ENCODE measurements at regions not wholly inside any gene's neighbourhood (a gene's known extent, or its start where the extent isn't known, plus 50 kb on each side); places are given as distances from the start of the nearest gene placed in this dataset.

DNA sequence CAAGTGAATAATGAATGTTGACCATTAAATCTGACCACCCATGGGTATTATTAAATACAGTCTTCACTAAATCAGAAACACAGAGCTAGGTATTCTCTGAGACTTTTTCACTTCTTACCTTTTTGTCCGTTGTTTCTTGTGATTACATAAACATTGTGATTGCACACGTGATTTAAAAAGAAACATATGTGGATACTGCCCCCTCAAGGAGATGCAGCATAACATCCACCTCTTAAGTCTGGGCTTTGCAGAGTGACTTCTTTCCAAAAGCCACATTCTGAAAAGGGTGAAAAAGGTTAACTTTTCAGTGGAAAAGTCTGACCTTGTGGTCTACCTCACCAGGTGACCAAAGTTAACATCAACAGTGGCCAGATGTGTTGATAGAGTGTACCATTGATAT, 185.5 kb upstream of the FAR2 start:
- TF ChIP-seq GABPA (IDR thresholded peaks at IDR 0.05; ENCODE audit: low read depth) (no peak), SPI1 (IDR thresholded peaks at IDR 0.05; ENCODE audit: borderline replicate concordance, low read depth) (no peak), POLR2AphosphoS5 (IDR thresholded peaks at IDR 0.05; ENCODE audit: low read depth) (no peak)
- TF ChIP-seq, protein P1, sequence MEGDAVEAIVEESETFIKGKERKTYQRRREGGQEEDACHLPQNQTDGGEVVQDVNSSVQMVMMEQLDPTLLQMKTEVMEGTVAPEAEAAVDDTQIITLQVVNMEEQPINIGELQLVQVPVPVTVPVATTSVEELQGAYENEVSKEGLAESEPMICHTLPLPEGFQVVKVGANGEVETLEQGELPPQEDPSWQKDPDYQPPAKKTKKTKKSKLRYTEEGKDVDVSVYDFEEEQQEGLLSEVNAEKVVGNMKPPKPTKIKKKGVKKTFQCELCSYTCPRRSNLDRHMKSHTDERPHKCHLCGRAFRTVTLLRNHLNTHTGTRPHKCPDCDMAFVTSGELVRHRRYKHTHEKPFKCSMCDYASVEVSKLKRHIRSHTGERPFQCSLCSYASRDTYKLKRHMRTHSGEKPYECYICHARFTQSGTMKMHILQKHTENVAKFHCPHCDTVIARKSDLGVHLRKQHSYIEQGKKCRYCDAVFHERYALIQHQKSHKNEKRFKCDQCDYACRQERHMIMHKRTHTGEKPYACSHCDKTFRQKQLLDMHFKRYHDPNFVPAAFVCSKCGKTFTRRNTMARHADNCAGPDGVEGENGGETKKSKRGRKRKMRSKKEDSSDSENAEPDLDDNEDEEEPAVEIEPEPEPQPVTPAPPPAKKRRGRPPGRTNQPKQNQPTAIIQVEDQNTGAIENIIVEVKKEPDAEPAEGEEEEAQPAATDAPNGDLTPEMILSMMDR (IDR thresholded peaks at IDR 0.05; ENCODE audit: insufficient read depth, low read length) = no peak
- TF ChIP-seq, protein P2, sequence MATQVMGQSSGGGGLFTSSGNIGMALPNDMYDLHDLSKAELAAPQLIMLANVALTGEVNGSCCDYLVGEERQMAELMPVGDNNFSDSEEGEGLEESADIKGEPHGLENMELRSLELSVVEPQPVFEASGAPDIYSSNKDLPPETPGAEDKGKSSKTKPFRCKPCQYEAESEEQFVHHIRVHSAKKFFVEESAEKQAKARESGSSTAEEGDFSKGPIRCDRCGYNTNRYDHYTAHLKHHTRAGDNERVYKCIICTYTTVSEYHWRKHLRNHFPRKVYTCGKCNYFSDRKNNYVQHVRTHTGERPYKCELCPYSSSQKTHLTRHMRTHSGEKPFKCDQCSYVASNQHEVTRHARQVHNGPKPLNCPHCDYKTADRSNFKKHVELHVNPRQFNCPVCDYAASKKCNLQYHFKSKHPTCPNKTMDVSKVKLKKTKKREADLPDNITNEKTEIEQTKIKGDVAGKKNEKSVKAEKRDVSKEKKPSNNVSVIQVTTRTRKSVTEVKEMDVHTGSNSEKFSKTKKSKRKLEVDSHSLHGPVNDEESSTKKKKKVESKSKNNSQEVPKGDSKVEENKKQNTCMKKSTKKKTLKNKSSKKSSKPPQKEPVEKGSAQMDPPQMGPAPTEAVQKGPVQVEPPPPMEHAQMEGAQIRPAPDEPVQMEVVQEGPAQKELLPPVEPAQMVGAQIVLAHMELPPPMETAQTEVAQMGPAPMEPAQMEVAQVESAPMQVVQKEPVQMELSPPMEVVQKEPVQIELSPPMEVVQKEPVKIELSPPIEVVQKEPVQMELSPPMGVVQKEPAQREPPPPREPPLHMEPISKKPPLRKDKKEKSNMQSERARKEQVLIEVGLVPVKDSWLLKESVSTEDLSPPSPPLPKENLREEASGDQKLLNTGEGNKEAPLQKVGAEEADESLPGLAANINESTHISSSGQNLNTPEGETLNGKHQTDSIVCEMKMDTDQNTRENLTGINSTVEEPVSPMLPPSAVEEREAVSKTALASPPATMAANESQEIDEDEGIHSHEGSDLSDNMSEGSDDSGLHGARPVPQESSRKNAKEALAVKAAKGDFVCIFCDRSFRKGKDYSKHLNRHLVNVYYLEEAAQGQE (IDR thresholded peaks at IDR 0.05; ENCODE audit: insufficient replicate concordance, low read depth) = no peak
- DNase-seq (ENCODE audit: low read depth in 1 of 2, low spot score in 1 of 2) = no peak
- H3K27me3 ChIP-seq (ENCODE audit: insufficient read depth, poor library complexity, severe bottlenecking) = no peaks in the 10 kb centered on the region
- no peak overlapping the region for H3K4me3 ChIP-seq (replicated peaks; ENCODE audit: insufficient read depth, low read length)
- H3K27ac ChIP-seq (replicated peaks) = no peak overlapping the region

DNA sequence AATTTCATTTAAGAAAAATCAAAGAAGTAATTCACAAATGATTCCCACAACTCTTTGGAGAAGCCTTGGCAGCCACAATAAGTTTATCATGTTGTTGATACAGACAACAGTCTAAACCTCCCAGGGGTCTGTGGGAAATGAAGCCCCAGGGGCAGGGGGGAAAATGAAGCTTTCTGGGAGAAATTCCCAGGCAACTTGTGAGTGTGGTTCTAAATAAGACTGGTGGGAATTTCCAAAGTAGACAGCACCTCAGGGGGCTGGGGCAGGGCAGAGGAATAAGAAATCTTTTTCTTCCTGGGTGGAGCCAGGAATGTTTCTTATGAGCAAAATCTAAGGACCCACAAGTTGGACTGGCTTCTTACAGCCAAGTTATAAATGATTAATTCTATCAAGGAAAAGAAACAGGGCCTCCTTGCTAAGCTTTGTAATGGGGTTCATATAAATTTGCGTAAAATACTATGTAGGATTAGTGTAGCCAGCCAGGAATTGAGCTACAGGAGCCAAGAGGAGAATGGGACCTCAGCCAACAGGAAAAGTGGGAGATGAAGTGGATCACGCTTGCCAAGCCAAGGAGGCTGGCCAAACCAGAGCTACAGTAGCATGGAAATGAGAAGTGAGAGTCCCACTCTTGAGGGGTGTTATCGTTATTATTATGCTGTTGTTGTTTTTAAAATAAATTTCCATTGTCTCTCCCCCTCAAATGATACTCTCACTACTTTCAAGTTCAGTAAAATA, 182.9 kb upstream of the FAR2 start:
- Histone ChIP-seq H3K27me3 (ENCODE audit: insufficient read depth, poor library complexity, severe bottlenecking) (no peaks in the 10 kb centered on the region), H3K27ac (replicated peaks) (no peak overlapping the region), H3K4me3 (replicated peaks; ENCODE audit: insufficient read depth, low read length) (no peak overlapping the region)
- TF ChIP-seq SPI1 (IDR thresholded peaks at IDR 0.05; ENCODE audit: borderline replicate concordance, low read depth) = no peak
- TF ChIP-seq GABPA (IDR thresholded peaks at IDR 0.05; ENCODE audit: low read depth) = no peak
- TF ChIP-seq, protein P1 (IDR thresholded peaks at IDR 0.05; ENCODE audit: insufficient read depth, low read length) = no peak
- TF ChIP-seq, protein P2 (IDR thresholded peaks at IDR 0.05; ENCODE audit: insufficient replicate concordance, low read depth) = no peak
- TF ChIP-seq POLR2AphosphoS5 (IDR thresholded peaks at IDR 0.05; ENCODE audit: low read depth) = no peak
- no peak for DNase-seq (ENCODE audit: low read depth in 1 of 2, low spot score in 1 of 2)

DNA sequence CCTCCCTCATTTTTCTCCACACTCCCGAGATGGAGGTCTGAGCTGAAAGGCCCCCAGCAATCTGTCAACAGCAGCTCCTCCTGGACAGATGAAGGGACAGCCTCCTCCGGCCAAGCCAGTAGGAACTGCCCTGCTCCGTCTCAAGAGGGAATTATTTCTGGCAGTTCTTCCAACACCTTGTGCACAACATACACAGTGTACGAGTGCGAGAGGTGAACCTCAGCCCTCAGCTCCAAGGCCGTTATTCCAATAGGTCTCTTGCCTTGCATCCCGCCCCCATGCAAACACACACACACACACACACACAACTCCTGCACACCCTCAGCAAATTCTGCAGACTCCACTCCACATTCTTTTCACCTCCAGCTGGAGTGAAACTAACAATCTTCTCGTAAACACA, 181.7 kb upstream of the FAR2 start:
- DNase-seq (ENCODE audit: low read depth in 1 of 2, low spot score in 1 of 2) = no peak
- Histone ChIP-seq H3K4me3 (replicated peaks; ENCODE audit: insufficient read depth, low read length) (no peak overlapping the region), H3K27me3 (ENCODE audit: insufficient read depth, poor library complexity, severe bottlenecking) (peaks cover 2% of the 10 kb centered on the region), H3K27ac (replicated peaks) (no peak overlapping the region)
- TF ChIP-seq, protein P2 (IDR thresholded peaks at IDR 0.05; ENCODE audit: insufficient replicate concordance, low read depth) = no peak
- TF ChIP-seq, protein P1 (IDR thresholded peaks at IDR 0.05; ENCODE audit: insufficient read depth, low read length) = no peak
- TF ChIP-seq POLR2AphosphoS5 (IDR thresholded peaks at IDR 0.05; ENCODE audit: low read depth) (no peak), SPI1 (IDR thresholded peaks at IDR 0.05; ENCODE audit: borderline replicate concordance, low read depth) (no peak), GABPA (IDR thresholded peaks at IDR 0.05; ENCODE audit: low read depth) (no peak)

All from HL-60 (cell line).